WTC11 (cell line): ENCODE measurements at regions not wholly inside any gene's neighbourhood (a gene's known extent, or its start where the extent isn't known, plus 50 kb on each side); places are given as distances from the start of the nearest gene placed in this dataset.

Source experiments
- CREB1 ChIP-seq: sonication (generic); formaldehyde crosslinking; IDR thresholded peaks from 2 replicates; pipeline ENCODE4 v1.8.0; 2023; ENCODE audit warnings: mild to moderate bottlenecking, missing genetic modification reagents
- CTCF ChIP-seq: fragments of 200-600 bp; IDR thresholded peaks from 2 replicates; pipeline ENCODE4 v1.8.0; 2022; ENCODE audit warnings: antibody characterized with exemption
- ELF4 ChIP-seq: sonication (generic); formaldehyde crosslinking; IDR thresholded peaks from 2 replicates; pipeline ENCODE4 v1.8.1; 2022; ENCODE audit warnings: low read depth, mild to moderate bottlenecking, moderate library complexity, missing genetic modification reagents
- ESRRA ChIP-seq: sonication (generic); formaldehyde crosslinking; IDR thresholded peaks from 2 replicates; pipeline ENCODE4 v1.8.1; 2022; ENCODE audit warnings: mild to moderate bottlenecking, missing genetic modification reagents, borderline replicate concordance
- ZBTB21 ChIP-seq: sonication (generic); formaldehyde crosslinking; IDR thresholded peaks from 2 replicates; pipeline ENCODE4 v1.8.1; 2023; ENCODE audit warnings: mild to moderate bottlenecking, missing genetic modification reagents, borderline replicate concordance
- ZNF232 ChIP-seq: sonication (generic); formaldehyde crosslinking; IDR thresholded peaks from 2 replicates; pipeline ENCODE4 v1.8.0; 2022; ENCODE audit warnings: mild to moderate bottlenecking, missing genetic modification reagents
- TF ChIP-seq, protein P1 (sequence below): sonication (generic); formaldehyde crosslinking; IDR thresholded peaks from 2 replicates; pipeline ENCODE4 v1.8.0; 2022; ENCODE audit warnings: mild to moderate bottlenecking, missing genetic modification reagents
- TF ChIP-seq, protein P2 (sequence below): sonication (generic); formaldehyde crosslinking; IDR thresholded peaks from 2 replicates; pipeline ENCODE4 v1.8.0; 2023; ENCODE audit warnings: missing genetic modification reagents, mild to moderate bottlenecking, borderline replicate concordance

- TF ChIP-seq CTCF: no peak
- no peak for TF ChIP-seq CREB1 (CRISPR knock-in tag)
- TF ChIP-seq, protein P1, sequence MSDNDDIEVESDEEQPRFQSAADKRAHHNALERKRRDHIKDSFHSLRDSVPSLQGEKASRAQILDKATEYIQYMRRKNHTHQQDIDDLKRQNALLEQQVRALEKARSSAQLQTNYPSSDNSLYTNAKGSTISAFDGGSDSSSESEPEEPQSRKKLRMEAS: no peak
- TF ChIP-seq, protein P2, sequence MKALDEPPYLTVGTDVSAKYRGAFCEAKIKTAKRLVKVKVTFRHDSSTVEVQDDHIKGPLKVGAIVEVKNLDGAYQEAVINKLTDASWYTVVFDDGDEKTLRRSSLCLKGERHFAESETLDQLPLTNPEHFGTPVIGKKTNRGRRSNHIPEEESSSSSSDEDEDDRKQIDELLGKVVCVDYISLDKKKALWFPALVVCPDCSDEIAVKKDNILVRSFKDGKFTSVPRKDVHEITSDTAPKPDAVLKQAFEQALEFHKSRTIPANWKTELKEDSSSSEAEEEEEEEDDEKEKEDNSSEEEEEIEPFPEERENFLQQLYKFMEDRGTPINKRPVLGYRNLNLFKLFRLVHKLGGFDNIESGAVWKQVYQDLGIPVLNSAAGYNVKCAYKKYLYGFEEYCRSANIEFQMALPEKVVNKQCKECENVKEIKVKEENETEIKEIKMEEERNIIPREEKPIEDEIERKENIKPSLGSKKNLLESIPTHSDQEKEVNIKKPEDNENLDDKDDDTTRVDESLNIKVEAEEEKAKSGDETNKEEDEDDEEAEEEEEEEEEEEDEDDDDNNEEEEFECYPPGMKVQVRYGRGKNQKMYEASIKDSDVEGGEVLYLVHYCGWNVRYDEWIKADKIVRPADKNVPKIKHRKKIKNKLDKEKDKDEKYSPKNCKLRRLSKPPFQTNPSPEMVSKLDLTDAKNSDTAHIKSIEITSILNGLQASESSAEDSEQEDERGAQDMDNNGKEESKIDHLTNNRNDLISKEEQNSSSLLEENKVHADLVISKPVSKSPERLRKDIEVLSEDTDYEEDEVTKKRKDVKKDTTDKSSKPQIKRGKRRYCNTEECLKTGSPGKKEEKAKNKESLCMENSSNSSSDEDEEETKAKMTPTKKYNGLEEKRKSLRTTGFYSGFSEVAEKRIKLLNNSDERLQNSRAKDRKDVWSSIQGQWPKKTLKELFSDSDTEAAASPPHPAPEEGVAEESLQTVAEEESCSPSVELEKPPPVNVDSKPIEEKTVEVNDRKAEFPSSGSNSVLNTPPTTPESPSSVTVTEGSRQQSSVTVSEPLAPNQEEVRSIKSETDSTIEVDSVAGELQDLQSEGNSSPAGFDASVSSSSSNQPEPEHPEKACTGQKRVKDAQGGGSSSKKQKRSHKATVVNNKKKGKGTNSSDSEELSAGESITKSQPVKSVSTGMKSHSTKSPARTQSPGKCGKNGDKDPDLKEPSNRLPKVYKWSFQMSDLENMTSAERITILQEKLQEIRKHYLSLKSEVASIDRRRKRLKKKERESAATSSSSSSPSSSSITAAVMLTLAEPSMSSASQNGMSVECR (CRISPR knock-in tag): no peak
- no peak for TF ChIP-seq ESRRA (CRISPR knock-in tag)
- no peak for TF ChIP-seq ELF4
- TF ChIP-seq ZNF232 (CRISPR knock-in tag): no peak
- no peak for TF ChIP-seq ZBTB21
These were observed 64.3 kb upstream of the RAB3GAP2 start for GRCh38 chr1:220336391-220337031.
